ENCODE measurements at regions not wholly inside any gene's neighbourhood (a gene's known extent, or its start where the extent isn't known, plus 50 kb on each side); places are given as distances from the start of the nearest gene placed in this dataset.
"Not testable (repeated sequence)": the region's sequence is repeated elsewhere in the genome, so short reads cannot be mapped to it uniquely, and the experiment has no call there.

DNA sequence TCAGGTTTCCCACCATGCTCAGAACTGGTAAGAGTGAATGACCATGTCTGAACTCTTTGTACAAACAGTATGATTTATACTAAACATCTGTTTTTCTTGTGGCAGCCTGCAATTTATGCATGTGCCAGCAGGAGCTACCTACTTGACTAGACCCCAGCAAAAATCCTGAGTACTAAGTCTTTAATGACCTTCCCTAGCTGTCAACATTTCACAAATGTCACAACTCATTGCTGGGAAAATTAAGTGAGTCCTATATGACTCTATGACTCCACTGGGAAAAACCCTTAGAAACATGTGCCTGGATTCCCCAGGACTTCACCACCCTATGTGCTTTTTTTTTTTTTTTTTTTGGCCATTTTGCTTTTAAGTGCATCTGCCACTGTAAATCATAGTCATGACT is 1225.8 kb downstream of the SUCLG1 start:
- no peak for DNase-seq

DNA sequence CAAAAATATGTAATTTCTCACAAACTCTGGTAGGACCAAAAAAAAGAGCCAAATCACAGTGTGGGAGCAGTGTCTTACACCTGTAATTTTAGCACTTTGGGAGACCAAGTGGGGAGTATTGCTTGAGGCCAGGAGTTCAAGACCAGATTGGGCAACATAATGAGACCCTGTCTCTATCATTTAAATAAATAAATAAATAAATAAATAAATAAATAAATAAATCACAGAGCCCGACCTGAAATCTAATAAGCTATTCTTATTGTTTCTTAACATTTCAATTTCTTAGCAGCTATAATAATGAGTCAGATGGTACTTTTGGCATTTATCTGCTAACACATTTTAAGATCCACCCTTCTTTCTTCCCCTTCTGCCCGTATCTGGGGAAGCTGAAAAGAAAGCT is 1229.6 kb downstream of the SUCLG1 start:
- no peak for DNase-seq

- DNase-seq = no peak
Measured at GRCh38 chr2:83224591-83225200, 1234.4 kb downstream of the SUCLG1 start.

GRCh38 chr2:83221258-83221657 is 1237.8 kb downstream of the SUCLG1 start:
- no peak for DNase-seq

GRCh38 chr2:83217854-83218253 is 1241.2 kb downstream of the SUCLG1 start:
- DNase-seq = no peak

DNA sequence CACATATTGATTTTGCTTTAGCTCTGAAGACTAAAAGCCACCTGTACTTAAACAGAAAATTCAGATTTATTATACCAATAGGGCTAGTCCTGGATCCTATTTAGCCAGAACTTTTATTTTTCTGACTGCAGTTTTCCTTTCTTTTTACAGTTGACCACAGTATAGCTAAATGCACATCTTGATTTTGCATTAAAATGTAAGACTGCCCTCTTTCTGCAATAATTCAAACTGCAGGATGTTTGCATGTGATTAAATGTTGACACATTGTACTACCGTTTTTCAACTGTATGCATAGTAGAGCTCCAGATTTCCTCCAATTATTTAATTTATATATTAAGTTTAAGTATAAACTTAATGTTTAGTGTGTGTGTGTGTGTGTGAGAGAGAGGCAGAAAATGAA is 1262.9 kb downstream of the SUCLG1 start:
- DNase-seq = peak; percentile 31

DNA sequence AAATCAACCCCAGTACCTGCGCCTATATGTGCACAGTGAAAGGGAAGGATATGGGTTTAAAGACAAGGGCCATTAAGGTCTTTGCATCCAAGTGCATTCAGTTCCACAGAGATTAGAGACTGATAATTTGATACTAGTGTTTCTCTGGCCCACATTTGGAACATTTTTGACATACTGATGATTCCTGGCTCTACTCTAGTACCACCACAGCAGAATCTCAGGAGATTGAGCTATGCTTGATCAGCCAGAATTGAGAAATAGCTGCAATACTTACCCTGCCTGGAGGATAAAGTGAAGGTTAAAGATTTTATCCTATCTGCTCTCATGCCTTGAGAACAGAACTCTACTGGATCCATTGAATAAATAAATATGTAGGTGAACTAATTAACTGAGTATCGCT is 1267.8 kb downstream of the SUCLG1 start:
- no peak for DNase-seq

- no peak for DNase-seq
Measured at GRCh38 chr2:83186105-83186760, 1272.8 kb downstream of the SUCLG1 start.

- DNase-seq = not testable (repeated sequence)
Measured at GRCh38 chr2:83180862-83181530, 1278.1 kb downstream of the SUCLG1 start.

- no peak for DNase-seq
Measured at GRCh38 chr2:83176539-83176938, 1282.5 kb downstream of the SUCLG1 start.

DNA sequence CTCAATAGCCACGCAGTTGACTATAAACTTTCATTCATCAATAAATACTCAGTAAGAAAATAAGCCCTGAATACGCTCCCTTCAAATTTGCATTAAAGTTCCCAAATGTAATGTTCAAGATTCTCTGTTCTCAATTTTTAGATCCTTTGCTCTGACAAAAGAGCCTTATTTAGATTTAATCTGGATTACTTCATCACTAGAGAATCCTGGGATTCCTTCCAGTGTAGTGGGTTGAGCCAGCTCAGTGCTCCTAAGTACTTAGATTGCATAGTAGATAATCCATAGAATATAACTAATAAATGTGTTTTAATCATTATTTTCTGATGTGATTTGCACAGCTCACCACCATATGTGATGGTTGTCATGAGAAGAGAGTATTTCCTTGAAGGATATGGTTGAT is 1286.2 kb downstream of the SUCLG1 start:
- no peak for DNase-seq

- DNase-seq = no peak
Measured at GRCh38 chr2:83168377-83168776, 1290.7 kb downstream of the SUCLG1 start.

DNA sequence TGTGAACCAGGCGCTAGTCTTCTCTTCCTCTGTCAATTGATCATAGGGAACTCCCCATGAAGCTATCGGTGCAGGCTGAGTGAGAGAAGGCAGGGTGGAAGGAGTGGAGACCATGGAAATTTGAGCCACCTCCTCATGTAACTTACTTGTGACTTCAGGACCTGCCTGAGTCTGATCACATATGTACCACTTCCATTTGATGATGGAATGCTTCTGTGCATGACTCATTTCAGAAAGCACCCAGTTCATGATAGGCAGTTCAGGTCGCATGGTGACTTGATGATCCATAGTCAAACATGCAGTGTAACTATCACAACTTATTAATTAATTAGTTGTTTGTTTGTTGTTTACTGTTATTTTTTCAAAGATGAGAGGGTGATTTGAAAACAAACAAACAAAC is 1296.7 kb downstream of the SUCLG1 start:
- DNase-seq = no peak

DNA sequence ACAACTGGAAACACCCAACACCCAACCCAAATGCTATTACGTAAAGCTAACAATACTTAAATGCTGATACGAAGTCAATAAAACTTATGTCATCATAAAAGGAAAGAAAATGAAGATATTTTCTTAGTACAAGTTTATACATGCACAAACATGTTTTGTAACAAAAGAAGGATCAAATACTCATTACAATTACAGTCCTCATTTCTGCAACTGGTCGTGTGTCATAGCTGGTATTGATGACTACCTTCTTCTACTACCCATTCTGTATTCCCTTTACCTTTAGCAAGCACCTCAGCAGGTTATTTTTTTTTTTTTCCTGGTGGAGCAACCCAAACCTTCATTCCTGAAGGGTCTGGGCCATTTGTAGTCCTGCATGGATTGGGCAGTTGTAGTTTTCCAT is 1298.5 kb downstream of the SUCLG1 start:
- DNase-seq = no peak

- DNase-seq = no peak
Measured at GRCh38 chr2:83155826-83156225, 1303.3 kb downstream of the SUCLG1 start.

DNA sequence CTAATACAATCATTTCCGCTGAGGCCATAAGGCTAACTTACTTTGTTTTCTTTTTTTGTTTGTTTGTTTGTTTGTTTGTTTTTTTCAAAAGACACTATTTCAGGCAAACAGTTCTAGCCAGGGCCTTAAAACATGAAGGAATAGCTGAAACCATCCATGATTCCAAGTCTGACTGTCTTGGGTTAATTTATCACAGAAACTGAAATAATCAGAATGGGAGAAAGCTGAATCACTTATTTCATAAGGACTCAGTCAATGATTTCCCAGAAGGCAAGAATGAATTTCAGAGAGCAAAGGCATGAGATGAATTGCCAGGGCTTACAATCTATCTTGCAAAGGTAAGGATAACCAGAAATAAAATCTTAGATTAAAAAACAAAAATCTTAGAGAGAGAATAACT is 1315.1 kb downstream of the SUCLG1 start:
- DNase-seq = no peak

GRCh38 chr2:83142934-83143333 is 1316.1 kb downstream of the SUCLG1 start:
- no peak for DNase-seq

DNA sequence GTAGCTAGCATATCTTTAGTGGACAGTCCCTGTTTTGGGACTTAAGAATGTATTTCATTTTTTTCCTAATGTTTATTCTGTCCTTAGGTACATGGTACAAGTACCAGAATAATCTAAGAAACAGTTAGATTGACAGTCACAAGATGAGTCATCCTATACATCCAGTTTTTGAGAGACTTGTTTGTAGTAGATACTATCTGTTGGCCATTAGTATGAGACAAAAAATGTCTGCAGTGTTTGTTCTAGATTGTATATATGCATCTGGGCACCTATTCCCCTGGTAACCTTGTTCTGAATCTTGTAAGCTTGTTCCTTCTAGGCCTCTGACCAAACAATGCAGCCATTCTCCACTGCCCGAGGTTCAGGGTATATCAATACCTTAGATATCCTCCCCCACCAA is 1343.5 kb downstream of the SUCLG1 start:
- no peak for DNase-seq

GRCh38 chr2:83115155-83115554 is 1343.9 kb downstream of the SUCLG1 start:
- no peak for DNase-seq

DNA sequence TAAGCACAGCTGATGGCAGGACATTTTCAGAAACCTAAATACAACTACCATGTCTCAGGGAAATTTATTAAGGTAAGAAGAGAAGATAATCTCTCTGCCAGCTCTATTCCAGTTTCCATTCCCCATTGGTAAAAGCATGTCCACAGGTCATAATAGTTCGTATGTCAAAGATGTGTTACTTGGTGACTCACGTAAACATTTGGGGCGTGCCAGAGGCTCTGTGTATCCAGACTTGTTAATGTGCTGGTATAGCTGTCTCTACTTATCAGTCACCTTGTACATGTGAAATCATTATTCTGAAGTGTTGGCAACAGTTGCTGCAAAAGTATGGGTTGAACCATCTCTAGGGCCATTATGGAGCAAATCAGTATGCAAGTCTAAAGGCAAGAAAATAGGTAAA is 1345.1 kb downstream of the SUCLG1 start:
- DNase-seq = no peak

DNA sequence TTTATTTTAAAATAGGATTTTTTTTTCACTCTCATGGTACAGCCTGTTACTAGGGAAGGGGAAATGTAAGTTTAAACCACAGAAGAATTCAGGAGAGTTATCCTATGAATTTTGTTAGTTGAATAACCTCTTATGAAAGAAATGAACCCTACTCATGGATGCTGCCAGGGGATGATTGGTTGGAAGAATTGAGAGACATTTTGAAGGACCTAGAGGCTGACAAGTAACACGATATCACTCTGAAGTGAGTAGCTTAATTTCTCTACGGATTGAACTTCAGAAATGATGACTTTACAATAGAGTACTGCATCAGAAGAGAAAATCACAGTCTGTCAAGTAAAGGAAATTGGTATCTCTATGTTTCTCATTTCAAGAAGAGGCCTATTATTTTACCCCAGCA is 1346.2 kb downstream of the SUCLG1 start:
- no peak for DNase-seq

- no peak for DNase-seq
Measured at GRCh38 chr2:83109284-83109683, 1349.8 kb downstream of the SUCLG1 start.

- DNase-seq = no peak
Measured at GRCh38 chr2:83106853-83107252, 1352.2 kb downstream of the SUCLG1 start.

DNA sequence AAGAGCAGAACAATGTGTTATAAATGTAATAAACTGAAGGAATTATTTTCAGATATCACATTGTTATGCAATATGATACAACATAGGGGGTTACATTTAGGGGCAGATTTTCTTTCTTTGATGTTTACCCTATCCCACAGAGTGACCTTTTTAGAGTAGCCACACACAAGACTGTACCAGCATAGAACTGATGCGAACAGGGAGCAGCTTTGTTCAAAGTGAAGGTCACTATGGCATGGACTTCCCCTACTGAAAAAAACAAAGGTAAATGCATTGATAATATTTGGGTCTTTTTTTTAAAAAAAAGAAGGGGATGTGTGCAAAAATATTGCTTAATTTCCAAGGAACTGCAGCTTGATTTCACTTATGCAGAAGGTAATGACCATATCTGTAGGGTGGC is 1354.9 kb downstream of the SUCLG1 start:
- DNase-seq = no peak

- no peak for DNase-seq
Measured at GRCh38 chr2:83103613-83104012, 1355.5 kb downstream of the SUCLG1 start.

Data from NCI-H2081 treated with DMSO at 0.1 percent for 48 hours (cell line).